NCI-H1092 (cell line): ENCODE measurements at regions not wholly inside any gene's neighbourhood (a gene's known extent, or its start where the extent isn't known, plus 50 kb on each side); places are given as distances from the start of the nearest gene placed in this dataset.

Experiments
- DNase-seq: peaks from one replicate; lab custom pipeline; 2025; lab: John Stamatoyannopoulos, UW

DNA sequence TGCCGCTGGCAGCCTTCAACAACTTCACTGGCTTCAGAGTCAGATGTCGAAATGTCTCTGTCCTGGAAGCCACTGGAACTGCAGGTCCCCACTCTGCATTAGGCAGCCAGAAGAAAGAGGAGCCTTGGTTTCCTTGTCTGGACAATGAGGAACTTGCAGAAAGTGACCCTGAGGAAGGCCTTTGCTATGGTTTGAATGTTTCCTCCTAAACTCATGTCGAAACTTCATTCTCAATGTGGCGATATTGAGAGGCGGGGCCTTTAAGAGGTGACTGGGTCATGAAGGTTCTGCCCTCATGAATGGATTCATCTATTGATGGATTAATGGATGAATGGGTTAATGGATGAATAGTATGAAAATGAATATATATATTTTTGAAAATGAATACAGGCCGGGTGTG, 61.6 kb upstream of the GPR26 start:
- DNase-seq: no peak

DNA sequence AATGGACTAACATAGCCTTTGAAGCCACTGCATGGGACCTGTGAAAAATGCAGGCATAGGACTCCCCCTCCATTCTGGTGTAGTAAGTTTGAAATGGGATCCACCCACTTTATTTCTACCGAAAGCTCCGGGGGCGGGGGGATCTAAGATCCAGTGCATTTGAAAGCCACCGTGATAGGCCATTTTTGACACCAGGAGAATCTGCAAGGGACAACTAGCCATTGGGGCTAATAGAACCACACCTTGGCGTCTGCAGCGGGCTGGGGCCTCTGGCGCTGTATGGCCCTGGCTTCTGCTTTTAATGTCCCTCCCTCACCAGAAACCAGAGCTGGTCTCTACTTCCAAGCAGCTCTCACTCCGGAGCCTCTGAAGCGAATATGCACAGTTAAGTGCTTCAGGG, 60.1 kb upstream of the GPR26 start:
- no peak for DNase-seq

DNA sequence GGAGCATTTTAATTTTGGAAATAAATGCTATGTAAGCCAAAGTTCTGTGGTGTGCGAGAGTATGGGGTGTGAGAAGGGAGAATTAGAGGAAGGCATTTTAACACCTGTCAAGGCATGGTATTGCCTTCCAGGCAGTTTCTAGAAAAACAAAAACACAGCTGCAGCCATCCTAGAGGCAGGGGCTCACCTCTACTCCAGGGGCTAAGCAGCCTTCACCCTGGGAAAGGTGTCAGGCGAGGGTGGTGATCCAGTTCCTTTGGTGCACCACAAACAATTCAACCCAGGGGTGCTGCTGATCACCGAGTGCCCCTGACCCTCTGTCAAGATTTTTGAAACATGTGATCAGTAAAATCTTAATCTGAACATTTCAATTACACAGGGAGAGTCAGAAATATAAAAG, 59.2 kb upstream of the GPR26 start:
- no peak for DNase-seq

DNA sequence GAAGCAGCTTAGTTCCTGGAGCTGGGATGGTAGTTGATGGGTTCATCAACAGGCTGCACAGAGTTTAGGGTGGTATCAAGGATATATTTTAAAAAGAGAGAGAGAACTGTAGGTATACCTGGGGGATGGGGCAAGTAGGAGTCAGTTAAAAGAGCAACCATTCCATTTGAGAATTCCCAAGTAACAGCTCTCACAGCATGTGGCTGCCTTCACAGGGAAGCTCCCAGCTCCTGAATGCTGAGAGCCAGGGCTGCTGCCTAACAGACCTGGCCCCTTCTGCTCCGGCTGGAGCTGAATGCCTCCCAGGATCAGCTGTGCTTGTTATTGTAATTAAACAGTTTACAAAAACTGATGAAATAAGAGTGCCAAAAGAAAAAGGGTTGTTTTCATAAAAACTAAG, 58.8 kb upstream of the GPR26 start:
- no peak for DNase-seq

DNA sequence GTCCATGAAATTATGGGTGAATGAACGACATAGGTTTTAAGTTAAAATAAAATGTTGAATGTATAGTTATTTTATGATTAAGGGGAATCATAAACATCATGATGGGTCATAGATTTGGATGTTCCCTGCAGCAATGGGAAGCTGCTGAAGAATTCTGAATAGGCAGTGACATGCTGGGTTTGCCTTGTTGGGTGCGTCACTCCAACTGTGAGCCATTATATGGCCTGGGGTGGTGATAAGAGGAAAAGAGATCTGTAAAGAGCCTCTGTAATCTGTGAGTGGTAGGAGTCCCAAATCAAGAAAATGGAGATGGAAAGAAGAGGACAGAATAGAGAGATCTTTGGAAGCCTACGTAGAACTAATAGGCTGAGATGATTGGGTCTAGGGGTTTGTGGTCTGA, 58.1 kb upstream of the GPR26 start:
- no peak for DNase-seq

DNA sequence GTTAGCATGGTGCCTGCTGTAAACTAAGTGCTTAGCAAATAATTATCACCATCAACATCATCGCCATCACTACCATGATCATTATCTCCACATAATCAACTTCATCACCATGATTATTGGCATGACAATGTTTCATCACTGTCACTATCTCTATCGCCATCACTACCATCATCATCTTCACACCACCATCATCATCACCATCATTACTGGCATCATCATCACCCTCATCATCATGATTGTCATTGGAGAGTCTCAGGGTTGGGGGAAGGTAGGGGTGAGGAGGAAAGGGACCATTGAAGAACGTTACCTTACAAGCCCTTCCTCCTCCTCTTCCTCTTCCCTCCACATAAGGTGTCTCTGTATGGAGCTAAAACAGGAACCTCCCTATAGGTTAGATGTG, 54.9 kb upstream of the GPR26 start:
- DNase-seq: no peak

DNA sequence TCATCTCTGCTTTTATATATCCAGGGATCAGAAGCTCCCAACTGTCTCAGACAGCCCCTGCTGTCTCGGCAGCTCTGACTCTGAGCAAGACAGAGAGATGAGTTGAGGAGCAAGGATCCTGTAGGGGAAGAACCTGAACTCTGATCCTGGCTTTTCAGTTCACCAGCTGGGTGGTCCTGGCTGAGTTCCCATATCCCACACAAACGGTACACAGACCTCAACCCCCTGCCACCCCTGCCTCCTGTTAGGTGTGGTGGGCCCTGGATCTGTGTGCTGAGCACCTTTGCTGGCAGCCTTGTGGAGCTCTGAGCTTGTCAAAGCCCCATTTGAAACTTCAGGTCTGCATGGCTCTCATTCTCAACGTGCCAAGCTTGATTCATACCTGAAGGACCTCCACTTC, 54.3 kb upstream of the GPR26 start:
- no peak for DNase-seq

DNA sequence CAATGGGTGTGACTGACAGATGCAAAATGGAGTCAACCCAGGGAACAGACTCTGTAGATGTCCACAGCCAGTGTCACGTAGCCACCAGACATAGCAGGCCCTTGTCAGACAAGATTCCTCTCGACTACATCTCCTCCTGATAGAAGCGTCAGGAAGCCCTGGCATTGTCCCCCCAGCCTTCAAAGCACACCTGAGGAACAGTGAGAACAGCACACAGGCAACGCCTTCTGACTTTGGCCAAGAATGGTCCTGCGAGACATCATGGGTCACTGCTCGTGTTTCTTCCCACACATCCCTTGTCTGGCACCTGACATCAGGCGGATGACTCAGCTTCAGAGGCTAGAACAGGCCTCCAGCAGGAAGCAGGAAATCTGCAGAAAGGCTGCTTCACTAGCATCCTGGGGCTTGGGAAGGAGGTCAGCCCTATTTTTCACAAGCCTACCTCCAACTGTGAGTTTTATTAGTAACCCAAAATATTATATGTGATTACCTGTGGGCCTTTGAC, 52.8 kb upstream of the GPR26 start:
- no peak for DNase-seq

DNA sequence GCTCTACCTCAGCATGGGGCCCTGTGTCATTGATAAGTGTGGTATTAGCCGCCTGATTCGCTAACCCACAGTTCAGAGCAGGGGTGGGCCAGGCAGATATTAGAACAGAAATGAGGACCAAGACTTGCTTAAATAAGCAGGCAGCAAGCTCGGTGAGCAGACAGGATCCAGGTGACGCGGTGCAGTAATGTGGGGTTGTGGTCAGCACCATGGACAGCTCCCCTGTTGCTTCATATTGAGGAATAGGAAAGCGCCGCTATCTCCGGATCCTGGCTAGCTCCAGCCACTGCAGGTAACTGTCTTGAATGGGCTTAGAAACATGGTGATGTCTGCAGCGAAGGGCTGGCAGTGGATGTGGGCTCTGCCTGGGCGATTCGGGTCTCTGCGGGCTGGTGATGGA, 51.3 kb upstream of the GPR26 start:
- DNase-seq: no peak
